Activated naive CD4-positive, alpha-beta T cell treated with Interleukin-2 at 50 U/mL for 16 hours (primary cell): ENCODE measurements at regions not wholly inside any gene's neighbourhood (a gene's known extent, or its start where the extent isn't known, plus 50 kb on each side); places are given as distances from the start of the nearest gene placed in this dataset.

Experiments
- DNase-seq: peaks from one replicate; pipeline ENCODE4 v3.0.0-alpha.2; 2020

GRCh38 chr1:13926556-13926955 is 226.6 kb downstream of the PRDM2 start:
- DNase-seq, result no peak

DNA sequence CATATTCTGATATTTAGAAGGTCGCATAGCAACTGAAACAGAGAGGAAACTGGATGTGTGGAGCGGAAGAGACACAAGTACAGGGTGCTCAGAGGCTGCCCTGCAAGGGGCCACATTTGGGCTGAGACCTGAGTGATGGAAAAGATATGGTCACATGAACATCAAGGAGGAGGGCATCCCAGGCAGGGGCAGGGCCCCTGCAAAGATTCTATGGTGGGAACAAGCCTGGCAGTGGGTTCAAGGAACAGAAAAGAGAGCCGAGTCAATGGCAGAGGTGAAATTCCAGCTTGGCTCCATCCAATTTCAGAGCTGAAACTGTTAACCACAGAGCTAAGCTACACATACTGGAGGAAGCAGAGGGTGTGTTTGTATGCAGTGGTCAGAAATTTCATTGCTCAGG is 227.7 kb downstream of the PRDM2 start:
- no peak for DNase-seq

DNA sequence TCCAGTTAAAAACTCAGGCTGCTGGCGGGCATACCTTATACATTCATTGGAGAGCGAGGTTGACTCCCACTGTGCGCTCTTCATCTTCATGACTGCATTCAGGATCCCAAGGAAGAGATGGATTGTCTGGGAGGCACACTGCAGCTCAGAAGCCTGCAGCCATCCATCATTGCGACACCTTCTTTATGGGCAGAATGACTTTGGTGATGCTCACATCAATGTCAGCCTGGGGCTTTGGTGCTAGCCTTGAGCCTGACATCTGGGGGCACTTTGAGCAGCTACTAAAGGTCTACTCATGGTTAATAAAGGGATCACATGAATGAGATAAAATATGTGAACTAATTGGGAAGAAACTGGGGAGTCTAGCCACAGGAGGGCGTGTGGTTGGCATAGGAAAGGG is 229.3 kb downstream of the PRDM2 start:
- no peak for DNase-seq

- DNase-seq, result peak; percentile 13
These were observed 230.2 kb downstream of the PRDM2 start for GRCh38 chr1:13930151-13930550.

DNA sequence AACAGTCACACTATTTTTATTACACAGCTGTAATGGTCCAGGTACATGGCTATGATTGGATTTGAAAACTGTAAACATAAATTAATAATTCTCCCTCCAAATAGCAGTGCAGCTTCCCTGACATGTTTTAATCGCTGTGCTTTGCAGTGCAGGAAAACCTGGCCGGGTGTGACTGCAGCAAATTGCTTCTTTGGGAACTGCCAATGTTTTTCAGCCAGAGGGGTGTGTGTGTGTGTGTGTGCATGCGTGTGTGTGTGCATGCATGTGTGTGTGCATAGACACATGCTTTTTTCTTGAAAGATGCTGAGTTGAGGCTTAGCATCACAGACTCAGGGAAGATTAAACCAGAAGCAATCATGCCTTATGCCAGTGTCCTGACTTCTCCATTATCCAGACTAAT is 231.2 kb downstream of the PRDM2 start:
- DNase-seq, result no peak

DNA sequence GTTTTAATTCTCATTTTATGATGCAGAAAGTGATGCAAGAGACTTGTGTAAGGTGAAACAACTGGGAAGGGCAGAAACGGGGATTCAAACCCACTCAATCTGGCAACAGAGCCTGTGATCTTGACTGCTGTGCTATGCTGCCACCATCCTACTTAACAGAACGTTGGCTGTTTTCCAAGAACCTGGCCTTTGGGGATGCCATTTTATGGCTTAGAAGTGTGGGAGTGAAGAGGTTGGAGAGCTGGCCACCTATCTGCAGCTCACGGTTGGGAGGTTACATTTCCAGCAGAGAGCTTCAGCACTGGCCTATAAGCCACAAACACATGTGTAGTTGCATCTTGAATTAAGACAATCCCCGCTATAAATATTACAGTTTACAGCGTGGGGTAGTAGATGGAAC is 235.3 kb downstream of the PRDM2 start:
- no peak for DNase-seq

- no peak for DNase-seq
These were observed 241.3 kb downstream of the PRDM2 start for GRCh38 chr1:13941315-13941714.

- no peak for DNase-seq
These were observed 243.1 kb downstream of the PRDM2 start for GRCh38 chr1:13943055-13943454.

DNA sequence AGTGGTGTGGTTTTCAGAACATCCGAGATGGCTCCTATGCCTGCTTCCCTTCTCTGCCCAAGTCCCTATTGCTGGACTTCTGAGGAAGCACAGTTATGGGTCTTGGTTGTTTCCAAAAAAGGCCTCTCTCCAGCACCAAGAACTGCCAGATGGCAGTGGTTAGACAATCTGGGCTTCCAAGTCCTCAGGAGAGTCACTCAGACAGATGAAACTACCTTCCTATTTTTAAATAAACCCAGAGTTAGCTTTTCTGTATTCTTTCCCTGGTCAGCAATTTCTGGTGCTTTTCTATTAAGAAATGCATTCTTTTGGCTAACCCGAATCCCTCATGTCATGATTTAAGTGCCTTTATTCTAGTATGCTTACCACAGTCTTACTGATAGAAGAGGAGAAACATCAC is 245.9 kb downstream of the PRDM2 start:
- no peak for DNase-seq

DNA sequence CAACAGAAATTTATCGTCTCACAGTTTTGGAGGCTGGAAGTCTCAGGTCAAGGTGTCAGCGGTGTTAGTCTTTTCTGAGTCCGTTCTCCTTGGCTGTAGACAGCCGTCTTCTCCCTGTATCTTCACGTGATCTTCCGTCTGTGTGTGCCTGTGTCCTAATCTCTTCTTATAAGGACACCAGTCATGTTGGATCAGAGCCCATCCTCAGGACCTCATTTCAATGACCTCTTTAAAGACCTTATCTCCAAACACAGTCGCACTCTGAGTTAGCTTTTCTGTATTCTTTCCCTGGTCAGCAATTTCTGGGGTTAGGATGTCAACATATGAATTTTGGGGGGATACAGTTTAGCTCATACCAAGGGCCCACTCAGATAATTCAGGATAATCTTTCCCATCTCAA is 247.7 kb downstream of the PRDM2 start:
- no peak for DNase-seq

DNA sequence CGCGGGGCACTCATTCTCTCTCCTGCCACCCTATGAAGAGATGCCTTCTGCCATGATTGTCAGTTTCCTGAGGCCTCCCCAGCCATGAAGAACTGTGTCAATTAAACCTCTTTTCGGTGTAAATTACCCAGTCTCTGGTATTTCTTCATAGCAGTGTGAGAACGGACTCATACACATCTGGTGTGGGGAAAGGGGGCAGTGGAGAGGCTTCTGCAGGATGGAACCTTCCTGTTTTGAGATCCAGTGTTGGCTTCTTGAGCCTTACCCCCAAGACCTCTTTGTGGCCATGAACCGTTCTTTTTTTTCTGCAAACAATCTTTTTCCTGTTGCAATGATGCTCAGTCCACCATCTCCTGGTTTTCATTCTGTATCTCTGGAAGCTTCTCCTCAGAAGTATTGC is 248.4 kb downstream of the PRDM2 start:
- no peak for DNase-seq

GRCh38 chr1:13948888-13949391 is 249.0 kb downstream of the PRDM2 start:
- no peak for DNase-seq

DNA sequence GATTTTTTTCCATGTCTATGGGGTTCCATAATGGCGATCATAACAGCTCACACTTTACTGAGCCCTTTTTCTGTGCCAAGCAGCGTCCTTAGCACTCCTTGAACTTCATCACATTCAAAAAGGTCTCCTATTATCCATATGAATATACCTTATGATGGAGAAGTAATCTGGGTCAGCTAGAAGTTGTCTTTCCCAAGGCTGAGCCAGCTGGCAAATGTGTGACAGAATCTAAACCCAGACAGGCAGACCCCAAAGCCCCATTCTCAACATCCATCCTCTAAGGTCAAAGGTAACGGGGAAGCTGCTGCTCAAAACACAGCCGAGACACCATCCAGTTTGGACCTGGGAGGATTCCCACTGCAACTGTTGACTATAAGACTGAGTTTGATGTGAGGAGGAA is 249.6 kb downstream of the PRDM2 start:
- no peak for DNase-seq

DNA sequence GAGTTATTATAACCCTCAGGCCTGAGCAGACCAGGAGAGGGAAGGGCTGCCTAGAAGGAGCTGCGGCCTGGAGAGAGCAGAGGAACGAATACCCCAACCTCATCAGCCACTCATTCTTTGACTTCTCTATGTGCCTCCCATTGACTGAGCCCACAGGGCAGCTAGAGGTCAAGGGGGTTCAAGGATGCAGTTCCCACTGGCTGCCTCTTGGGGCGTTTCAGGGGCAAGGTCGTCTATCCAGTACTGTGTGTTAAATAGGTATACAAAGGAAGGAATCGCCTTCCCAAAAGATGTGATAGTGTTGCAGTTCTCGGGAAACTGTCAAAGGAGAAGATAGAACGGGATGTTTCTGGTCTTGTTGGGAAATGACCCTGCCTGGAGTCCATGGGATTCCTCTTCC is 250.6 kb downstream of the PRDM2 start:
- no peak for DNase-seq

DNA sequence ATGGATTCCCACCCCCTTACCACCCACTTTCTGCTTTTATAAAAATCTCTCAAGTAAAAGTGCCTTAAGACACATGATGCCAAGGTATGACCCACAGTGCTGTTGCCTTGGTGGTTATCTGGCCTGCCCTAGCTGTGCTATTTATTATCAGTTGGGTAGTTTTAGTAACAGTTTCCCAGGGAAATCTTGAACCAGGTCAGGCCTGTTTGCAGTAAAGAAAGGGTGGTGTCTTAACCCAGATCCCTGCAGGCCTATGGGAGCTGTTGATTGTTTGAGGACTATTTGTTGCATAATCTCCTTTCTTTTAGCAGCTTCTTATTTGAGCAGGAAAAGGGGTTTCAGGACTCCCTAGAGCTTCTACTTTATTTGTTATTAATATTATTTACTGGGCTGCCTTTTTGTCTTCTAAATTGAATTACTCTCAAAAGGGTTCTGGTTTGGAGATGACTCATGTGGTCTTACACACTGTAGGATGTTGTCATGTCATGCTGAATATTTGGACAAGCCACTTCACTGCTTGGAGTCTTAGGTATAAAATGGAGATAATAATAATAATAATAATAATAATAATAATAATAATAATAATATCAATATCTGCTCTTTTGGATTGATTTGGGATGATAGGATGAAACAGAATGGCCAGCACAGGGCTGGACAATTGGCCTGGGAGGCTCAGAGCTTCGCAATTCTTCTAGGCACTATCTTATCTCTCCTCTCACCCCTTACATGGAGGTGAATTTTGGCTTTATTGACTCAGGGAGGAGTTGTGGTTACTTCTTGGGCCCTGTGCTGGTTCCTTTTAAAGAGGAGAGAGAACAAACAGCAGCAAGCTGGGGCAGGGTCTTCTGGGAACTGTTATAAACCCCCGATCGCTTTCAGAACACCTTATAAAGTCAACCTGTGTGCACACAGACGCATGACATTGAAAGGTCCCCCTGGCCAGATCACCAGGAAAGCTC is 252.1 kb downstream of the PRDM2 start:
- DNase-seq, result no peak

DNA sequence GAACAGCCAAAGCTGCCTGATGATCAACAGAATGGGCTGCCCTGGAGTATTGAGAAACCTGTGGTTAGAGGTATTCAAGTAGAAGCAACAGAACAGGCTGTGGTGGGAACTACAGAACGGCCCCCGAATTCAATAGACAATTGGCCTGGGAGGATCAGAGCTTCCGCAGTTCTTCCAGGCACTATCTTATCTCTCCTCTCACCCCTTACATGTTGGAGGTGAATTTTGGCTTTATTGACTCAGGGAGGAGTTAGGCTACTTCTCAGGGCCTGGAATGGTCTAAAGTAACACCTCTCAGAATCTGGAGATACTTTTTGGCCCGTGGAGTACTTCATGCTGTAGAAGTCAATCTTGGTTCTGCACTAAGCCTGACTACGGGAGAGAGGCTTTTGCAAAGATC is 253.0 kb downstream of the PRDM2 start:
- DNase-seq, result no peak

DNA sequence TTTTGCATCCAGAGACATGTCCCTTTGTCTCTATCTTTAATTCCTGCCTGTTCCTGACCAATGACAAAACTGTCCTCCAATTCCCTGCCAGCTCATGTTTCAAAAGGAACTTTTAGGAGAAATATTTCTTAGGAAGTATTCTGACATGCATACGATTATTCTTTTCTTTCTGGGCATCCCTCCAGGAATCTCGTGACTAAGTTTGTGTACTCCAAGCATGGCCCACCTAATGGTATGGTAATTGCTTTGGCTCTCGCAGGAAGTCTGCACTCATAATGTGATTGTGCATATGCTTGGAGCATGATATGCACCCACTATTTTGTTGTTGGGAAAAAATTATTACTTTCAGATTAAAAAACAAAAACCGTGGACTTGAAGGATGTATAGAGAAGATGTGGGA is 256.4 kb downstream of the PRDM2 start:
- no peak for DNase-seq

DNA sequence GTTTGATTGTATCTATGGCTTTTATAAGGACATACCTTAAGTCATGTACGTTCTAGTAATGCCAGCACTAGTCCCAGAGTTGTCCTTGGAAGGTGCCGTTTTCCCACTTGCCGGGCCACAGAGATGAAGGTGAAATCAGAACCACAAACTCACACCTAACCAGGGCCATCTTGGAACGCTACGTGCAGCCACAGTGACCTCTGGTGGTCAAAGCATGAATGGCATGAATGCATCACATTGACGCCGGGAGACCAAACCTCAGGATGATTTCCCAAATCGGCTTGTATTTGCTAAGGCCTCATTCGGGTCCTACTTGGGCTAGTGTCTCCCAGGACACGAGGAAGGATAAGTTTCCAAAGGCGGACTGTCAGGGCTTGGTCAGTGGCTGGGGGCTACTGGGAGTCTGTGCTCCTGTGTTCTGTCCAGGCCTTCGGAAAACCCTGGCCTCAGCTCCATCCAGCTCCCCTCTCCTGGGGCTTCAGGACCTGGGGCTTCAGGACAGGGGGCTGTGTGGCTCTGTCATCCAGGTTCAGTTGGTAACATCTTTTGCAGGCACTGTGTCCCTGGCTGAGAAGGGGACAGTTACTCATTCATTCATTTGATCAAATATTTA is 260.5 kb downstream of the PRDM2 start:
- peak; percentile 65 for DNase-seq

DNA sequence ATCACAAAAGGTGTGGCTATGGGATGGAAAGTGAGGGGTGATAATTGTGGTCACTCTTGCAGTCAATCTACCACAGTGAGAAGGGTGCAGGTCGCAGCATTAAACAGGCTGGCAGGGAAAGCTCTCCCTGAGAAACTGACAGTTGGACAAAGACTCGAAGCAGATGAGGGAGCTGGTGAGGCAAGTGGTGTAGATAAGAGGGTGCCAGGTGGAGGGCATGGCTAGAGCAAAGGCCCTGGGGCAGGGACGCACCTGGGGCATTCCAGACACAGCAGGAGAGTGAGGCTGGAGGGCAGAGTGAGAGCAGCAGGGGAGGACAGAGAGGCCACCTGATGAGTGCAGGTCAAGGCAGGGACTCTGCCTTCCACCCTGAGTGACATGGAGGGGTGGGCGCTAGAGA is 264.8 kb downstream of the PRDM2 start:
- DNase-seq, result no peak

DNA sequence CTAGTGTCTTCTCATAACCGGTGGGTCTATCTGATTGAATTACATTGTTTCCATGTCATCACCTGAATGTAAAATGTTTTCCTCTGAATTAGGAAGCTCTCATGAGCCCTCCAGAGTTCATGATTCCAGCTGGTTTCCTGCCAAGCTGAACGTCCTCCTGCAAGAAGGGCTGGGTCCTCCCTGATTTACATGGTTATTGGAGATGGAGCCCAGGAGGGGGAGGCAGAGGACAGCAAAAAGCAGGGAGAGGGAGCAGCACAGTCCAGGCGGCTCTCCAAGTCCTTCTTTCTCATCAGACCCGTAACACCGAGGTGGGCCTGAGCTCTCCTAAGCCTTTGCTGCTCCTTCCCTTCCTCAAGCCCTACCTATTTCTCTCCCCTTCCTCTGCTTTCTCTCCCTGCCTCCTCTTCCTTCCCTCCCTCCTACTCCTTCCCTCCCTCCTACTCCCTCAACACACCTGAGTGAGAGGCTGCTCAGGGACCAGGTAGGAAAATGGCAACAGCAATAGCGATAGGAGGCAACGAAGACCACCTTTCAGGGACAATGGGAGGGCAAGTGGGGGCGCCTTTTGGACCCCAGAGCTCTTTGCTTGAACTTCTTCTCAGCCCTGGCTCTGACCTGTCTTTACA is 265.9 kb downstream of the PRDM2 start:
- no peak for DNase-seq

DNA sequence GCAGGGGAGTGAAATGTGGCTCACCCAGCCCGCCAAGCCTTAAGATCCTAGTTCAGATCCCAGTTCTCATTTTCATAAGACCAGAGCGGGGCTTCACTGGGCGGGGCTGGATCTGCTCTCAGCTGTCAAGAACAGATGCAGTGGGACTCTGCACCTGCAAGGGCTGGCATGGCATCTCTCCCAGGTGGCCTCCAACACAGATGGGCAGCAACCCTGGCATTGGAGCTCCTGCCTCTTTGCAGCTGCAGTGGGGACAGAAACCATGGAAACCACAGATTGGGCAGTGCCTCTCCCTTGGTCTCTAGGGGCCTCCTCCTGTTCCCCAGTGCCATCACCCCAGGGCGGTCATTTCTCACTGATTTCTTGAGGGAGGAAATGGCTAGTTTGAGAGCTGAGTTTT is 267.7 kb downstream of the PRDM2 start:
- DNase-seq, result no peak

DNA sequence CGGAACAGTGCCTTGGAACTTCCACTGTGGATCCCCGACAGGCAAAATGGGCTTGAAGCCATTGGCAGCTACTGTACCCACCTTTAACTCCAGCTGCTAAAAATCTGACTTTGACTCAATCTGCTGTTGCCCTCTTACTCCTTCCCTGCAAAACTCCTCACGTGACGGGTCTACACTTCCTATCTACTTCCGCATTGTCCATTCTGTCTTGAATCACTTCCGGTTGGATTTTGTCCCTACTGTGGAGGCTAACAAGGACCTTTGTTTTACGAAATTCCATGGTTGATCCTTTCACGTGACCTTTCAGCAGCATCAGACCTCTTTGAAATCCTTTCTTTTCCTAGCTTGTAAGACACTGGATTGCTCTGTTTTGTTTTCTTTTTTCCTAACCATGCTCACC is 268.4 kb downstream of the PRDM2 start:
- no peak for DNase-seq

- no peak for DNase-seq
These were observed 270.8 kb downstream of the PRDM2 start for GRCh38 chr1:13970631-13971247.
